Lower leg skin (tissue), 4 donors: ENCODE measurements at regions not wholly inside any gene's neighbourhood (a gene's known extent, or its start where the extent isn't known, plus 50 kb on each side); places are given as distances from the start of the nearest gene placed in this dataset.

ENCODE experiments used
- DNase-seq, 2 donors: peaks; one replicate each; pipeline ENCODE4 v3.0.0-alpha.2; 2019; ENCODE audit warnings: low spot score in 2 of 2
- H3K4me3 ChIP-seq: fragments of 200-600 bp; sonication (generic); 2 replicates; pipeline ENCODE4 v1.5.1; 2017; ENCODE audit warnings: mild to moderate bottlenecking, low read depth; ENCODE audit not compliant: poor library complexity, severe bottlenecking
- CTCF ChIP-seq, 3 donors: fragments of 450-650 bp; IDR thresholded peaks; one replicate each; pipeline ENCODE4 v1.5.1; 2016; ENCODE audit warnings: antibody characterized with exemption in 3 of 3, mild to moderate bottlenecking in 3 of 3, moderate library complexity in 2 of 3
- POLR2A ChIP-seq, 2 donors: fragments of 450-650 bp; IDR thresholded peaks; one replicate each; pipeline ENCODE4 v1.6.1; 2016 to 2017; ENCODE audit warnings: antibody characterized with exemption in 2 of 2, mild to moderate bottlenecking in 1 of 2, moderate library complexity in 1 of 2
- WGBS, 2 donors: methylation state at CpG; one replicate each; pipeline ENCODE4 v1.1.5; 2018; 5-methylcytosine and 5-hydroxymethylcytosine counted together
- intact Hi-C: fragments of 100-400 bp; cut with DNase I; formaldehyde crosslinking; loops from one replicate; pipeline ENCODE4 v1.15.0; 2023; ENCODE audit warnings: low total_unique reads

GRCh38 chr1:232518349-232518748, 111.6 kb downstream of the SIPA1L2 start:
- WGBS, 2 donors, result 86 to 88% methylated on average over 5 of the region's 5 CpGs
- no peak overlapping the region for H3K4me3 ChIP-seq
- intact Hi-C loops, result no loop called here
- TF ChIP-seq POLR2A (IDR thresholded peaks at IDR 0.05), result no peak
- no peak for TF ChIP-seq CTCF (IDR thresholded peaks at IDR 0.05)
- no peak for DNase-seq

GRCh38 chr1:232517204-232517603, 112.7 kb downstream of the SIPA1L2 start:
- intact Hi-C loops, result no loop called here
- no peak for DNase-seq
- no peak for TF ChIP-seq CTCF (IDR thresholded peaks at IDR 0.05)
- no peak for TF ChIP-seq POLR2A (IDR thresholded peaks at IDR 0.05)
- H3K4me3 ChIP-seq, result no peak overlapping the region
- WGBS, 2 donors, result 96 to 97% methylated on average over 4 of the region's 4 CpGs

GRCh38 chr1:232515706-232516105, 114.2 kb downstream of the SIPA1L2 start:
- no peak overlapping the region for H3K4me3 ChIP-seq
- intact Hi-C loops, result no loop called here
- no peak for DNase-seq
- TF ChIP-seq POLR2A (IDR thresholded peaks at IDR 0.05) (no peak), CTCF (IDR thresholded peaks at IDR 0.05) (no peak)
- WGBS, 2 donors, result 95 to 97% methylated on average over 1 of the region's 1 CpG

- DNase-seq, result no peak
- 95 to 96% methylated on average over 5 of the region's 5 CpGs for WGBS, 2 donors
- intact Hi-C loops, result no loop called here
- no peak overlapping the region for H3K4me3 ChIP-seq
- TF ChIP-seq POLR2A (IDR thresholded peaks at IDR 0.05), result no peak
- no peak for TF ChIP-seq CTCF (IDR thresholded peaks at IDR 0.05)
These were observed 117.2 kb downstream of the SIPA1L2 start for GRCh38 chr1:232512712-232513111.

- H3K4me3 ChIP-seq, result no peak overlapping the region
- DNase-seq, result no peak
- no peak for TF ChIP-seq CTCF (IDR thresholded peaks at IDR 0.05)
- TF ChIP-seq POLR2A (IDR thresholded peaks at IDR 0.05), result no peak
- 44 to 61% methylated on average over 1 of the region's 1 CpG for WGBS, 2 donors
- intact Hi-C loops, result no loop called here
These were observed 118.8 kb downstream of the SIPA1L2 start for GRCh38 chr1:232511172-232511571.

GRCh38 chr1:232510367-232511110, 119.4 kb downstream of the SIPA1L2 start:
- WGBS, 2 donors, result 51 to 52% methylated on average over 6 of the region's 6 CpGs
- intact Hi-C loops, result no loop called here
- DNase-seq, result no peak

More at GRCh38 chr1:232510367-232511110, 119.4 kb downstream of the SIPA1L2 start:
- TF ChIP-seq CTCF (IDR thresholded peaks at IDR 0.05), result no peak
- TF ChIP-seq POLR2A (IDR thresholded peaks at IDR 0.05), result no peak
- no peak overlapping the region for H3K4me3 ChIP-seq
